ENCODE measurements at regions not wholly inside any gene's neighbourhood (a gene's known extent, or its start where the extent isn't known, plus 50 kb on each side); places are given as distances from the start of the nearest gene placed in this dataset.

DNA sequence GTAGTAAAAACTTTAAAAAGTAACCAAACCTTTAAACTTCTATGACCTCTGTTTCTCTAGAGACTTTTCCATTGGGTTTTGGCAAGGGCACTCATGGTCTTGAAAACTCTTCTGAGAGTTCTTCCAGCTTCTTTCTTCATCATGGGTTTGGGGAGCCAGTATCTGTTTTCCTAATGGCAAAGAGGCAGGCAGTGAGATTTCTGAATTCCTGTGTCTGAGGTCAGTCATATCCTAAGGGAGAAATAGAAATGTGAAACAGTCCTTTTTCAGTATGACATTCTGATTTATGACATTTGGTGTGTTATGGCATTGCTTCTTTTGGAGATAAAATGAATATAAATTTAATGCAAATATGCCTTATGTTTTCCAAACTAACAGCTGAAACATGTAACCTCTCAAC lies 518.5 kb upstream of the MARCKS start:
- intact Hi-C loops (cut with DNase I) = no loop called here
- Histone ChIP-seq H3K4me3 (no peak overlapping the region), H3K27ac (no peak overlapping the region), H3K36me3 (no peaks in the 10 kb centered on the region), H3K9me3 (no peaks in the 10 kb centered on the region), H3K4me1 (ENCODE audit: insufficient read depth) (no peaks in the 10 kb centered on the region), H3K27me3 (no peaks in the 10 kb centered on the region)
- no peak for TF ChIP-seq EP300 (IDR thresholded peaks at IDR 0.05)
- TF ChIP-seq POLR2A (IDR thresholded peaks at IDR 0.05) = no peak
- TF ChIP-seq, protein P1, sequence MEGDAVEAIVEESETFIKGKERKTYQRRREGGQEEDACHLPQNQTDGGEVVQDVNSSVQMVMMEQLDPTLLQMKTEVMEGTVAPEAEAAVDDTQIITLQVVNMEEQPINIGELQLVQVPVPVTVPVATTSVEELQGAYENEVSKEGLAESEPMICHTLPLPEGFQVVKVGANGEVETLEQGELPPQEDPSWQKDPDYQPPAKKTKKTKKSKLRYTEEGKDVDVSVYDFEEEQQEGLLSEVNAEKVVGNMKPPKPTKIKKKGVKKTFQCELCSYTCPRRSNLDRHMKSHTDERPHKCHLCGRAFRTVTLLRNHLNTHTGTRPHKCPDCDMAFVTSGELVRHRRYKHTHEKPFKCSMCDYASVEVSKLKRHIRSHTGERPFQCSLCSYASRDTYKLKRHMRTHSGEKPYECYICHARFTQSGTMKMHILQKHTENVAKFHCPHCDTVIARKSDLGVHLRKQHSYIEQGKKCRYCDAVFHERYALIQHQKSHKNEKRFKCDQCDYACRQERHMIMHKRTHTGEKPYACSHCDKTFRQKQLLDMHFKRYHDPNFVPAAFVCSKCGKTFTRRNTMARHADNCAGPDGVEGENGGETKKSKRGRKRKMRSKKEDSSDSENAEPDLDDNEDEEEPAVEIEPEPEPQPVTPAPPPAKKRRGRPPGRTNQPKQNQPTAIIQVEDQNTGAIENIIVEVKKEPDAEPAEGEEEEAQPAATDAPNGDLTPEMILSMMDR (IDR thresholded peaks at IDR 0.05) = no peak
- no peak for DNase-seq

DNA sequence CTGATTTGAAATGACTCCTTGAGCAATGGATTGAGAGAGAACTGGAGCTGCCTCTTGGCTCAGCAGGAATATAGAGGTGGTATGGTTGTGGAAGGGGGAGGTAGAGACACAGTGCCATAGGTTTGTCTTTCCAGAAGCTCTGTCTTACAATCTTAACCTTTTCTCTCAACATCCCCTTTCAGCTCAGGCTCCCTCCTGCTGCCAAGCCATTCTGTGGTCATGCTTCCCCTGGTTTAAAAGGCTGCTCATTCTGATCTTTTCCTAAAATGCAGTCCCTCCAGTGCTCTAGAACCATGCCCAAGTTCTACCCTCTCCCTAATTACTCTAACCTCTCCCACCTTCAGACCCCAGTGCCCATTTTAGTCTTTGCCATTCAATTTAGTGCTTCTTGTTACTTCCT lies 517.9 kb upstream of the MARCKS start:
- no peaks in the 10 kb centered on the region for H3K27me3 ChIP-seq
- no peak overlapping the region for H3K4me3 ChIP-seq
- no peak for DNase-seq
- H3K9me3 ChIP-seq = no peaks in the 10 kb centered on the region
- H3K4me1 ChIP-seq (ENCODE audit: insufficient read depth) = no peaks in the 10 kb centered on the region
- intact Hi-C loops (cut with DNase I) = no loop called here
- H3K36me3 ChIP-seq = no peaks in the 10 kb centered on the region
- no peak overlapping the region for H3K27ac ChIP-seq
- TF ChIP-seq EP300 (IDR thresholded peaks at IDR 0.05) (no peak), POLR2A (IDR thresholded peaks at IDR 0.05) (no peak)
- TF ChIP-seq, protein P1 (IDR thresholded peaks at IDR 0.05) = no peak

DNA sequence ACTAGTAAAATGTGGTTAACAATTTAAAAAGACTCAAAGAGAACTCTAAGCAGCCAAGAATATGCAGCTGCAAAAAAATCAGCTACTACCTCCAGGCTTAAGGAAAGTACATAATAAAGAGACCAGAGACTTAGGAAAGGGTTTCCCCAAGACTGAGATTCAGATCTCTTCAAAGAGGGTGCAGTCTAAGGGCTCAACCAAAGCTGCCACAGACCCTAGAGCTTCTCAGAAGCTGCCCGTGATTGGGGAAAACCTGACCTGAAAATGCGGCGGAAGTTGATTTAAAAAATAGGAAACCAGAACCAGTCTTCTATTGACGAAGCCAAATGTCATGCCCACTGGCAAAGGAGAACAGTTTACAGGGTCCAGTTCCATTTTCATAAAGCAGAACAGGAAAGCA lies 516.8 kb upstream of the MARCKS start:
- WGBS, 3 donors = 87 to 97% (median 94%) methylated on average over 4 of the region's 4 CpGs
- no peaks in the 10 kb centered on the region for H3K27me3 ChIP-seq
- intact Hi-C loops (cut with DNase I) = no loop called here
- no peaks in the 10 kb centered on the region for H3K4me1 ChIP-seq (ENCODE audit: insufficient read depth)
- DNase-seq = no peak
- H3K27ac ChIP-seq = no peak overlapping the region
- no peak overlapping the region for H3K4me3 ChIP-seq
- TF ChIP-seq, protein P1 (IDR thresholded peaks at IDR 0.05) = no peak
- TF ChIP-seq POLR2A (IDR thresholded peaks at IDR 0.05) (no peak), EP300 (IDR thresholded peaks at IDR 0.05) (no peak)
- H3K36me3 ChIP-seq = no peaks in the 10 kb centered on the region
- no peaks in the 10 kb centered on the region for H3K9me3 ChIP-seq

DNA sequence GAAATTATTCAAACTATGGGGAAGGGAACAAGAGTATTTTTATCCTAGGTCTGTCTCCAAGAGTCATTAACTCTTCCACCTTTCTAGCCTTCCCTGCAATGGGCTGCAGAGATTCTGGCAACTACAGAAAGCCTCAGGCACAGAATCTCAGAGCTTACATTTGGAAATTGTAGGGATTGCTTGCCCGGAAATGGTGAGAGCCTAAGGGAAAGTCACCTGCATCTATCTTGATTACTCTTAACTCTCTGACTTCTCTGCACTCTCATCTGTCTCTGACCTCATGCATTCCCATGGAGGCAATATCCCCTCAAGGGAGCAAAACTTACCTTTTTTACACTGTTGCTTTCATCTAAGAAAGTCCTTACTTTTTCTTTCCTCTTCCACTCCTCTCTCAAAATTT lies 513.2 kb upstream of the MARCKS start:
- Histone ChIP-seq H3K4me1 (ENCODE audit: insufficient read depth) (no peaks in the 10 kb centered on the region), H3K4me3 (no peak overlapping the region), H3K9me3 (no peaks in the 10 kb centered on the region), H3K27ac (no peak overlapping the region), H3K27me3 (no peaks in the 10 kb centered on the region), H3K36me3 (no peaks in the 10 kb centered on the region)
- TF ChIP-seq POLR2A (IDR thresholded peaks at IDR 0.05) = no peak
- WGBS, 3 donors = 0 to 36% (median 0%) methylated on average over 1 of the region's 1 CpG
- no peak for DNase-seq
- intact Hi-C loops (cut with DNase I) = no loop called here

DNA sequence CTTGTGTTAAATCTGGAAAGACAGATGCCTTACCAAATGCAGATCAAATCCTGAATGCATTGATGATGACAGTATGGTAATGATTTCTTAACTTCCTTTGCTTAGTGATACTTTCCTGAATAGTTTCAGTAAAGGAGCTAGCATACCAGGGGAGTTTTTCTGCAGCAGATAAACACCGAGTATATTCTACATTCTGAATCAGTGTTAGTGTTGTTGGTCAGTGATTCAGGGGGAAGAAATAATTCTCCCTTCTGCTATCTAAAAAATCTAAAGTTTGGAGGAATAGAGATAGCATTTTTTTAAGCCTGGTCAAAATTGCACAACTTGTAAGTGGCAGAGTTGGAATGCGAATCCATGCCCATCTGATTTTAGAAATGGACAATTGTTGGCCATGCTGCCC lies 512.2 kb upstream of the MARCKS start:
- 80 to 90% (median 83%) methylated on average over 2 of the region's 2 CpGs for WGBS, 3 donors

More for the DNA sequence above, 512.2 kb upstream of the MARCKS start:
- intact Hi-C loops (cut with DNase I) = no loop called here
- Histone ChIP-seq H3K27ac (no peak overlapping the region), H3K4me1 (ENCODE audit: insufficient read depth) (no peaks in the 10 kb centered on the region), H3K27me3 (no peaks in the 10 kb centered on the region), H3K9me3 (no peaks in the 10 kb centered on the region), H3K4me3 (no peak overlapping the region), H3K36me3 (no peaks in the 10 kb centered on the region)
- no peak for TF ChIP-seq POLR2A (IDR thresholded peaks at IDR 0.05)
- TF ChIP-seq, protein P1 (IDR thresholded peaks at IDR 0.05) = no peak
- TF ChIP-seq EP300 (IDR thresholded peaks at IDR 0.05) = no peak
- DNase-seq = no peak

Measured in ovary (tissue), 7 donors.